ENCODE measurements at regions not wholly inside any gene's neighbourhood (a gene's known extent, or its start where the extent isn't known, plus 50 kb on each side); places are given as distances from the start of the nearest gene placed in this dataset.
A peak's percentile ranks its signal among the peaks of the same experiment; 100 is the strongest.

DNA sequence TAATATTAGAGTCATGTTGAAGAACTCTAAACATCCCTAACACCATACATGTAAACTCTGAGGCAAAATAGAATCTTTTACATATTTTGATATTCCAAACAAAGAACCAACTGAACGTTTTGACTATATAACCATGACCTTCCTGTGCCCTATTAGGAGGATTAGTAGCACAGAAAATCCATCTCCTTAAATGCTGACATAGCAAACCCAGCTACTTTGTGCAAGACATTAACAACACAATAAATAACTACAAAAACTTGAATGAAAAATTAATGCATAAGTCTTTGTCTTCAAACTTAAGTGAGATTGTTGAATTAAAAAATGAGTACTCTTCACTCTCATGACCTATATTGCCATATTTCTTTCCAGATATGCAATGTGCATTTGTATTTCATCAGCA, 450.0 kb upstream of the PDZRN3 start:
- no peak overlapping the region for H2AFZ ChIP-seq (ENCODE audit: low read length)
- H4K20me1 ChIP-seq (ENCODE audit: insufficient read depth, low read length): no peaks in the 10 kb centered on the region
- H3K27ac ChIP-seq (ENCODE audit: low read depth, low read length): no peak overlapping the region
- TF ChIP-seq, protein P1, sequence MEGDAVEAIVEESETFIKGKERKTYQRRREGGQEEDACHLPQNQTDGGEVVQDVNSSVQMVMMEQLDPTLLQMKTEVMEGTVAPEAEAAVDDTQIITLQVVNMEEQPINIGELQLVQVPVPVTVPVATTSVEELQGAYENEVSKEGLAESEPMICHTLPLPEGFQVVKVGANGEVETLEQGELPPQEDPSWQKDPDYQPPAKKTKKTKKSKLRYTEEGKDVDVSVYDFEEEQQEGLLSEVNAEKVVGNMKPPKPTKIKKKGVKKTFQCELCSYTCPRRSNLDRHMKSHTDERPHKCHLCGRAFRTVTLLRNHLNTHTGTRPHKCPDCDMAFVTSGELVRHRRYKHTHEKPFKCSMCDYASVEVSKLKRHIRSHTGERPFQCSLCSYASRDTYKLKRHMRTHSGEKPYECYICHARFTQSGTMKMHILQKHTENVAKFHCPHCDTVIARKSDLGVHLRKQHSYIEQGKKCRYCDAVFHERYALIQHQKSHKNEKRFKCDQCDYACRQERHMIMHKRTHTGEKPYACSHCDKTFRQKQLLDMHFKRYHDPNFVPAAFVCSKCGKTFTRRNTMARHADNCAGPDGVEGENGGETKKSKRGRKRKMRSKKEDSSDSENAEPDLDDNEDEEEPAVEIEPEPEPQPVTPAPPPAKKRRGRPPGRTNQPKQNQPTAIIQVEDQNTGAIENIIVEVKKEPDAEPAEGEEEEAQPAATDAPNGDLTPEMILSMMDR (IDR thresholded peaks at IDR 0.05; ENCODE audit: extremely low read depth, low read depth, low read length): no peak
- no peaks in the 10 kb centered on the region for H3K4me1 ChIP-seq (ENCODE audit: insufficient read depth, low read length)
- H3K79me2 ChIP-seq (ENCODE audit: insufficient read depth, low read length): no peaks in the 10 kb centered on the region
- H3K4me3 ChIP-seq (ENCODE audit: insufficient read depth, low read length): no peak overlapping the region
- H3K9me3 ChIP-seq (ENCODE audit: low read depth, low read length): no peaks in the 10 kb centered on the region
- no peak overlapping the region for H3K4me2 ChIP-seq (ENCODE audit: insufficient read depth, low read length)
- H3K27me3 ChIP-seq (ENCODE audit: insufficient read depth, low read length): no peaks in the 10 kb centered on the region
- DNase-seq (ENCODE audit: insufficient read length, low spot score, missing footprints): no peak
- no peaks in the 10 kb centered on the region for H3K36me3 ChIP-seq (ENCODE audit: insufficient read depth, low read length)

DNA sequence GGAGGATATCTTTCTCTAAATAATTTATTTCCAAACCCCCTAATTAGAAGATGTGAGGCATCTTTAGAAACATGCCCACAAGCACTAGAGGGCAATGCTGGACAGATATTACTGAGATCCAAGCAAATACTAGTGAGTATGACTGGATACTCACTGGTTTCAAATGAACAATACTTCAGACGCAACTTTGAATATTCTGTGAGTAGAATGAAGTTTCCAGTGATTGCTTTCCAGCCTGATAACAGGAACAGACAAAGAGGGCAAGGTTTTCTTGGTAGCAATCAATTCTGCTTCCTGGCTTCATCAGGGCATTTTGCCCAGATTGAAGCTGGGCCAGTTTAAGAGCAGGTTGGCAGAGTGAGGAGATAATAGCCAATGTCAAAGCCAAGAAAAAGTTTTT, 442.6 kb upstream of the PDZRN3 start:
- DNase-seq (ENCODE audit: insufficient read length, low spot score, missing footprints): no peak
- Histone ChIP-seq H4K20me1 (ENCODE audit: insufficient read depth, low read length) (no peaks in the 10 kb centered on the region), H3K9me3 (ENCODE audit: low read depth, low read length) (no peaks in the 10 kb centered on the region), H3K4me3 (ENCODE audit: insufficient read depth, low read length) (no peak overlapping the region), H3K27ac (ENCODE audit: low read depth, low read length) (no peak overlapping the region), H2AFZ (ENCODE audit: low read length) (no peak overlapping the region), H3K4me1 (ENCODE audit: insufficient read depth, low read length) (no peaks in the 10 kb centered on the region), H3K79me2 (ENCODE audit: insufficient read depth, low read length) (no peaks in the 10 kb centered on the region), H3K36me3 (ENCODE audit: insufficient read depth, low read length) (no peaks in the 10 kb centered on the region), H3K4me2 (ENCODE audit: insufficient read depth, low read length) (no peak overlapping the region), H3K27me3 (ENCODE audit: insufficient read depth, low read length) (no peaks in the 10 kb centered on the region)
- TF ChIP-seq, protein P1 (IDR thresholded peaks at IDR 0.05; ENCODE audit: extremely low read depth, low read depth, low read length): peak; percentile 19

DNA sequence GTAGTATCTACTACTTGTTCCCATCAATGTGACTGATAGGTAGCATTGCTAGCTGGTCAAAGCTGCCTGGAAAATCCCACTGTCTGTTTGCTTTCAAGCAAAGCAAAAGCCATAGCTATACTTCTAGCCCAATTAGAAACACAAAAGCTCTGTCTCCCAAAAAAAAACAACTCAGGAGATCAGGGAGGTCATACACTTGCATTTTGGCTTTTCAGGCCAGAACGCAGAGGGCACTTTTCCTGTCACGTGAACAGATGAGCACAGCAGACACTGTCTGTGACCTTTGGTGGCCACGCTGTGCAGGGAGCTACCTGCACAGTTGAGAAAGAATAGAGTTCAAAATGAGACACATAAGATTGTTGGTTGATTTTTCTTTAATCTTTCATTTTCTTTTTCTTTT, 441.7 kb upstream of the PDZRN3 start:
- no peak for DNase-seq (ENCODE audit: insufficient read length, low spot score, missing footprints)
- no peak overlapping the region for H3K27ac ChIP-seq (ENCODE audit: low read depth, low read length)
- H4K20me1 ChIP-seq (ENCODE audit: insufficient read depth, low read length): no peaks in the 10 kb centered on the region
- no peaks in the 10 kb centered on the region for H3K36me3 ChIP-seq (ENCODE audit: insufficient read depth, low read length)
- H3K4me3 ChIP-seq (ENCODE audit: insufficient read depth, low read length): no peak overlapping the region
- H3K27me3 ChIP-seq (ENCODE audit: insufficient read depth, low read length): no peaks in the 10 kb centered on the region
- H3K4me2 ChIP-seq (ENCODE audit: insufficient read depth, low read length): no peak overlapping the region
- H2AFZ ChIP-seq (ENCODE audit: low read length): no peak overlapping the region
- H3K9me3 ChIP-seq (ENCODE audit: low read depth, low read length): no peaks in the 10 kb centered on the region
- H3K4me1 ChIP-seq (ENCODE audit: insufficient read depth, low read length): no peaks in the 10 kb centered on the region
- TF ChIP-seq, protein P1 (IDR thresholded peaks at IDR 0.05; ENCODE audit: extremely low read depth, low read depth, low read length): no peak
- H3K79me2 ChIP-seq (ENCODE audit: insufficient read depth, low read length): no peaks in the 10 kb centered on the region

DNA sequence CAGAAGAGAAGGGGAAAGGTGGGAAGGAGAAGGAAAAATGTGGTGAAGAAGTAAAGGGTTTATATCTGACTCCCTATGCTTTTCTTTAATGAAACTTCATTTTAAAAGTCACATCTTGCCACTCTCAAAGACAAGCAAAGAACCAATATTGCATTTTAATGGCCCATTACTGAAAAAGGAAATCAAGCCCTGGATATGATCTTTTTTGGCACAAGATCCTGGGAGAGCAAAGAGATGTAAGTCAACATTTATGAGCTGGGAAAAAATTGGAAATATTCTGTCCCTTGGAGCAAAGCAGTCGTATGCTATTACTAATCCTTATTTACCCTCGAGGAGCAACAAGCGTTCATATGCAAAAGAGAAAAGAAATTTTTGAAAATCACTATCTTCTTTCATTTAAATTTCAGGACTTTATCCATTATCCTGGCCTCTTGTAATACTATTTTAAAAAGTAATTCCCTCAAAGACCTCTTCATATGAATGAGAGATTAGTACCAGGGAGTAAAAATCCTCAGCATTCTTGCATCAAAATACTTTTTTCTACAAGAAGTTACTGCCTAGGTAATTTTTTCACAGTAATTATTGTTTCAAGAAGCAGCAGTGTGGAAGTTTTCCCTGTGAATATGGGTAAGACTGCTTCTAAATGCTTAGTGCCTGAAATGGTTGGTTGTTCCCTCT, 435.3 kb upstream of the PDZRN3 start:
- no peak for DNase-seq (ENCODE audit: insufficient read length, low spot score, missing footprints)
- Histone ChIP-seq H3K27ac (ENCODE audit: low read depth, low read length) (no peak overlapping the region), H3K79me2 (ENCODE audit: insufficient read depth, low read length) (no peaks in the 10 kb centered on the region), H3K4me2 (ENCODE audit: insufficient read depth, low read length) (no peak overlapping the region), H3K9me3 (ENCODE audit: low read depth, low read length) (no peaks in the 10 kb centered on the region), H2AFZ (ENCODE audit: low read length) (no peak overlapping the region), H3K4me3 (ENCODE audit: insufficient read depth, low read length) (no peak overlapping the region), H3K36me3 (ENCODE audit: insufficient read depth, low read length) (no peaks in the 10 kb centered on the region), H3K4me1 (ENCODE audit: insufficient read depth, low read length) (no peaks in the 10 kb centered on the region), H3K27me3 (ENCODE audit: insufficient read depth, low read length) (no peaks in the 10 kb centered on the region), H4K20me1 (ENCODE audit: insufficient read depth, low read length) (no peaks in the 10 kb centered on the region)
- TF ChIP-seq, protein P1 (IDR thresholded peaks at IDR 0.05; ENCODE audit: extremely low read depth, low read depth, low read length): no peak

Measured in osteoblast (primary cell).